Liver (tissue), 3 donors: ENCODE measurements at regions not wholly inside any gene's neighbourhood (a gene's known extent, or its start where the extent isn't known, plus 50 kb on each side); places are given as distances from the start of the nearest gene placed in this dataset.

Experiments
- CTCF ChIP-seq: fragments of 150-350 bp; IDR thresholded peaks from 2 replicates; pipeline ENCODE4 v1.5.1; 2017; ENCODE audit warnings: improper control_type of control experiment, low read depth, low read length; ENCODE audit not compliant: missing input control
- EGR1 ChIP-seq, 2 donors: IDR thresholded peaks; 2 replicates each; pipeline ENCODE4 v1.6.1; 2016 to 2018; ENCODE audit warnings: antibody characterized with exemption in 2 of 2, low read depth in 2 of 2
- JUND ChIP-seq, 2 donors: IDR thresholded peaks; 2 replicates each; pipeline ENCODE4 v1.6.1; 2016; ENCODE audit warnings: antibody characterized with exemption in 2 of 2
- MAX ChIP-seq: IDR thresholded peaks from 2 replicates; pipeline ENCODE4 v1.6.1; 2016; ENCODE audit warnings: antibody characterized with exemption
- RAD21 ChIP-seq, 2 donors: IDR thresholded peaks; 2 replicates each; pipeline ENCODE4 v1.6.1; 2016; ENCODE audit warnings: antibody characterized with exemption in 2 of 2, mild to moderate bottlenecking in 2 of 2
- SP1 ChIP-seq: IDR thresholded peaks from 2 replicates; pipeline ENCODE4 v1.6.1; 2018; ENCODE audit warnings: antibody characterized with exemption, mild to moderate bottlenecking
- TAF1 ChIP-seq: conservative IDR thresholded peaks from 2 replicates; pipeline ENCODE4 v1.6.1; 2016; ENCODE audit warnings: antibody characterized with exemption, mild to moderate bottlenecking
- ZBTB33 ChIP-seq: IDR thresholded peaks from 2 replicates; pipeline ENCODE4 v1.6.1; 2016; ENCODE audit warnings: antibody characterized with exemption
- donor health status: healthy.
- donor health status: healthy.

GRCh38 chr3:75332794-75333193 is 331.3 kb upstream of the FRG2C start:
- TF ChIP-seq CTCF, result no peak
- TF ChIP-seq TAF1, result no peak
- TF ChIP-seq JUND (IDR thresholded peaks at IDR 0.05), result no peak
- no peak for TF ChIP-seq SP1
- TF ChIP-seq RAD21 (IDR thresholded peaks at IDR 0.05), result no peak
- no peak for TF ChIP-seq EGR1 (IDR thresholded peaks at IDR 0.05; ENCODE audit: low read depth in 2 of 2)
- no peak for TF ChIP-seq ZBTB33
- TF ChIP-seq MAX, result no peak
